HEK293 (cell line): ENCODE measurements at regions not wholly inside any gene's neighbourhood (a gene's known extent, or its start where the extent isn't known, plus 50 kb on each side); places are given as distances from the start of the nearest gene placed in this dataset.

ENCODE experiments used
- KLF8 ChIP-seq: fragments of 450-650 bp; formaldehyde crosslinking; IDR thresholded peaks from 2 replicates; pipeline ENCODE4 v1.5.1; 2016; ENCODE audit warnings: missing biosample characterization, missing genetic modification characterization
- REPIN1 ChIP-seq: fragments of 450-650 bp; formaldehyde crosslinking; IDR thresholded peaks from 2 replicates; pipeline ENCODE4 v1.5.1; 2017; ENCODE audit warnings: missing biosample characterization, missing genetic modification characterization, low read depth
- SCRT2 ChIP-seq: fragments of 450-650 bp; formaldehyde crosslinking; IDR thresholded peaks from 2 replicates; pipeline ENCODE4 v1.5.1; 2016; ENCODE audit warnings: missing biosample characterization, missing genetic modification characterization
- SP2 ChIP-seq: fragments of 450-650 bp; formaldehyde crosslinking; IDR thresholded peaks from 2 replicates; pipeline ENCODE4 v1.5.1; 2016; ENCODE audit warnings: missing biosample characterization, missing genetic modification characterization
- SP3 ChIP-seq: fragments of 450-650 bp; formaldehyde crosslinking; IDR thresholded peaks from 2 replicates; pipeline ENCODE4 v1.5.1; 2016; ENCODE audit warnings: missing biosample characterization, missing genetic modification characterization
- ZBTB21 ChIP-seq: fragments of 450-650 bp; formaldehyde crosslinking; IDR thresholded peaks from 2 replicates; pipeline ENCODE4 v1.5.1; 2017; ENCODE audit warnings: missing biosample characterization, missing genetic modification characterization
- ZFP41 ChIP-seq: fragments of 450-650 bp; formaldehyde crosslinking; IDR thresholded peaks from 2 replicates; pipeline ENCODE4 v1.5.1; 2016; ENCODE audit warnings: missing biosample characterization, missing genetic modification characterization, borderline replicate concordance
- ZNF2 ChIP-seq: fragments of 450-650 bp; formaldehyde crosslinking; IDR thresholded peaks from 2 replicates; pipeline ENCODE4 v1.5.1; 2016; ENCODE audit warnings: missing biosample characterization, missing genetic modification characterization
- ZNF274 ChIP-seq, 2 experiments: fragments of 200-500 bp in 1 of 2; fragments of 450-650 bp in 1 of 2; sonication (Bioruptor generic) in 1 of 2; formaldehyde crosslinking in 1 of 2; IDR thresholded peaks; 2 replicates each; pipeline versions ENCODE4 v1.5.1 to v1.6.1; 2014 to 2016; ENCODE audit warnings: borderline replicate concordance in 1 of 2, inconsistent platforms in 1 of 2, low read length in 1 of 2, missing biosample characterization in 1 of 2, missing genetic modification characterization in 1 of 2
- ZNF311 ChIP-seq: fragments of 450-650 bp; formaldehyde crosslinking; IDR thresholded peaks from 2 replicates; pipeline ENCODE4 v1.5.1; 2017; ENCODE audit warnings: missing biosample characterization, missing genetic modification characterization, borderline replicate concordance
- ZNF335 ChIP-seq: fragments of 450-650 bp; formaldehyde crosslinking; conservative IDR thresholded peaks from 2 replicates; pipeline ENCODE4 v1.5.1; 2016; ENCODE audit warnings: missing biosample characterization, missing genetic modification characterization
- ZNF510 ChIP-seq: fragments of 450-650 bp; formaldehyde crosslinking; IDR thresholded peaks from 2 replicates; pipeline ENCODE4 v1.5.1; 2018; ENCODE audit warnings: mild to moderate bottlenecking, missing genetic modification characterization, missing biosample characterization; ENCODE audit not compliant: insufficient replicate concordance
- ZNF549 ChIP-seq: fragments of 450-650 bp; IDR thresholded peaks from 2 replicates; pipeline ENCODE4 v1.5.1; 2018; ENCODE audit warnings: missing biosample characterization, missing genetic modification characterization, mild to moderate bottlenecking, inconsistent platforms, moderate library complexity
- ZNF580 ChIP-seq: fragments of 450-650 bp; formaldehyde crosslinking; IDR thresholded peaks from 2 replicates; pipeline ENCODE4 v1.5.1; 2016; ENCODE audit warnings: missing biosample characterization, missing genetic modification characterization
- ZNF658 ChIP-seq: fragments of 450-650 bp; formaldehyde crosslinking; IDR thresholded peaks from 2 replicates; pipeline ENCODE4; 2016; ENCODE audit warnings: missing biosample characterization, missing genetic modification characterization
- ZNF677 ChIP-seq: fragments of 450-650 bp; IDR thresholded peaks from 2 replicates; pipeline ENCODE4 v1.5.0; 2018; ENCODE audit warnings: missing biosample characterization, mild to moderate bottlenecking, missing genetic modification characterization, moderate library complexity
- ZNF76 ChIP-seq: fragments of 450-650 bp; formaldehyde crosslinking; IDR thresholded peaks from 2 replicates; pipeline ENCODE4; 2016; ENCODE audit warnings: low read depth, missing biosample characterization, missing genetic modification characterization, borderline replicate concordance
- ZXDB ChIP-seq: fragments of 450-650 bp; formaldehyde crosslinking; IDR thresholded peaks from 2 replicates; pipeline ENCODE4 v1.5.1; 2016; ENCODE audit warnings: missing biosample characterization, missing genetic modification characterization
- TF ChIP-seq, protein P1 (sequence below): IDR thresholded peaks from 2 replicates; pipeline ENCODE4 v1.6.1; 2011; ENCODE audit warnings: mild to moderate bottlenecking, low read depth, low read length, borderline replicate concordance
- TF ChIP-seq, protein P2 (sequence below): fragments of 450-650 bp; formaldehyde crosslinking; IDR thresholded peaks from 2 replicates; pipeline ENCODE4 v1.5.1; 2017; ENCODE audit warnings: missing biosample characterization, missing genetic modification characterization
- TF ChIP-seq, protein P3 (sequence below): fragments of 450-650 bp; formaldehyde crosslinking; IDR thresholded peaks from 2 replicates; pipeline ENCODE4 v1.5.1; 2017; ENCODE audit warnings: missing biosample characterization, missing genetic modification characterization
- TF ChIP-seq, protein P4 (sequence below): fragments of 450-650 bp; formaldehyde crosslinking; conservative IDR thresholded peaks from 2 replicates; pipeline ENCODE4 v1.5.1; 2016; ENCODE audit warnings: low read depth, missing biosample characterization, missing genetic modification characterization

DNA sequence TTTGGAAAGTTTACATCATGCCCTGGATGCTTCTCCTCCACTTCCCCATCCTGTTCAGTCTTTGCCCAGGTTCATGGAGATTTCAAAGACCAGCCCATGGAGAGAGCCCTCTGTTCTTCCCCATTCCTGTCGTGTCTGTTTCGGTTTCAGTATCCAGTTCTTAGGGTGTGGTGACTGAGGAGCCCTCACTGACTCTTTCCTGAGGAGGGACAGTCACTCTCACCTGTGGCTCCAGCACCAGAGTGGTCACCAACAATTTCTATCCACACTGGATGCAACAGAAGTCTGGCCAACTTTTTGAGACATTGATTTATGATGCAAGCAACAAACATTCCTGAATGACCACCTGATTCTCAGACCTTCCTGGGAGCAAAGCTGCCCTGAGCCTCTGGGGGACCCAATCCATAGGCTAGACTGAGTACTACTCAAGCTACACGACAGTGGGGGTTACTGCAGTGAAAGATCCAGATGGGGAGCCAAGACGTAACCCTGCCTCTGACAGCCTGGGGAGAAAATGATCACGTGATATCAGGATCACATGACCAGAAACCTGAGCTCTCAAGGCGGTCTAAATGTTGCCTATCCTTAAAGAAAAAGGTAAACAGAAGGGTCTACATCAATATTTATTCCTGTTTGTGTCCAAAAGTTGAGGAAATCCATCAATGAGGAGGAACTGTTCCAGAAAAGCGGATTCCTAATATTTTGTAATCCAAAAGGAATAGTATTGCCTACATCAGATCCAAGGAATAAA, 76.2 kb upstream of the VPREB1 start (continued):
- no peak for TF ChIP-seq ZNF274 (IDR thresholded peaks at IDR 0.05; ENCODE audit: low read length)
- TF ChIP-seq ZNF274 (tag by site-specific recombination; IDR thresholded peaks at IDR 0.05; ENCODE audit: borderline replicate concordance), result no peak
- no peak for TF ChIP-seq ZNF677 (tag by site-specific recombination)
- TF ChIP-seq, protein P1, sequence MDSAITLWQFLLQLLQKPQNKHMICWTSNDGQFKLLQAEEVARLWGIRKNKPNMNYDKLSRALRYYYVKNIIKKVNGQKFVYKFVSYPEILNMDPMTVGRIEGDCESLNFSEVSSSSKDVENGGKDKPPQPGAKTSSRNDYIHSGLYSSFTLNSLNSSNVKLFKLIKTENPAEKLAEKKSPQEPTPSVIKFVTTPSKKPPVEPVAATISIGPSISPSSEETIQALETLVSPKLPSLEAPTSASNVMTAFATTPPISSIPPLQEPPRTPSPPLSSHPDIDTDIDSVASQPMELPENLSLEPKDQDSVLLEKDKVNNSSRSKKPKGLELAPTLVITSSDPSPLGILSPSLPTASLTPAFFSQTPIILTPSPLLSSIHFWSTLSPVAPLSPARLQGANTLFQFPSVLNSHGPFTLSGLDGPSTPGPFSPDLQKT, result no peak
- TF ChIP-seq ZNF76 (tag by site-specific recombination), result no peak
- TF ChIP-seq, protein P2, sequence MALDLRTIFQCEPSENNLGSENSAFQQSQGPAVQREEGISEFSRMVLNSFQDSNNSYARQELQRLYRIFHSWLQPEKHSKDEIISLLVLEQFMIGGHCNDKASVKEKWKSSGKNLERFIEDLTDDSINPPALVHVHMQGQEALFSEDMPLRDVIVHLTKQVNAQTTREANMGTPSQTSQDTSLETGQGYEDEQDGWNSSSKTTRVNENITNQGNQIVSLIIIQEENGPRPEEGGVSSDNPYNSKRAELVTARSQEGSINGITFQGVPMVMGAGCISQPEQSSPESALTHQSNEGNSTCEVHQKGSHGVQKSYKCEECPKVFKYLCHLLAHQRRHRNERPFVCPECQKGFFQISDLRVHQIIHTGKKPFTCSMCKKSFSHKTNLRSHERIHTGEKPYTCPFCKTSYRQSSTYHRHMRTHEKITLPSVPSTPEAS (tag by site-specific recombination), result no peak
- peak; percentile 36; the same call in 1 of the 2 replicates for TF ChIP-seq ZBTB21 (tag by site-specific recombination)
- TF ChIP-seq ZNF658, result no peak
- TF ChIP-seq, protein P3, sequence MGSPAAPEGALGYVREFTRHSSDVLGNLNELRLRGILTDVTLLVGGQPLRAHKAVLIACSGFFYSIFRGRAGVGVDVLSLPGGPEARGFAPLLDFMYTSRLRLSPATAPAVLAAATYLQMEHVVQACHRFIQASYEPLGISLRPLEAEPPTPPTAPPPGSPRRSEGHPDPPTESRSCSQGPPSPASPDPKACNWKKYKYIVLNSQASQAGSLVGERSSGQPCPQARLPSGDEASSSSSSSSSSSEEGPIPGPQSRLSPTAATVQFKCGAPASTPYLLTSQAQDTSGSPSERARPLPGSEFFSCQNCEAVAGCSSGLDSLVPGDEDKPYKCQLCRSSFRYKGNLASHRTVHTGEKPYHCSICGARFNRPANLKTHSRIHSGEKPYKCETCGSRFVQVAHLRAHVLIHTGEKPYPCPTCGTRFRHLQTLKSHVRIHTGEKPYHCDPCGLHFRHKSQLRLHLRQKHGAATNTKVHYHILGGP (tag by site-specific recombination), result no peak
- TF ChIP-seq ZNF311, result no peak
- TF ChIP-seq ZNF580 (tag by site-specific recombination), result peak; percentile 83; the same call in 1 of the 2 replicates
- TF ChIP-seq ZNF2, result no peak
- TF ChIP-seq ZNF510, result no peak
- 0 out of 2 replicates have a peak, but pooled peaks have one; percentile 23 for TF ChIP-seq SP2 (tag by site-specific recombination)
- TF ChIP-seq KLF8 (tag by site-specific recombination), result peak; percentile 46; the same call in 1 of the 2 replicates
- peak; percentile 53; the same call in 1 of the 2 replicates for TF ChIP-seq ZXDB (tag by site-specific recombination)
- TF ChIP-seq, protein P4, sequence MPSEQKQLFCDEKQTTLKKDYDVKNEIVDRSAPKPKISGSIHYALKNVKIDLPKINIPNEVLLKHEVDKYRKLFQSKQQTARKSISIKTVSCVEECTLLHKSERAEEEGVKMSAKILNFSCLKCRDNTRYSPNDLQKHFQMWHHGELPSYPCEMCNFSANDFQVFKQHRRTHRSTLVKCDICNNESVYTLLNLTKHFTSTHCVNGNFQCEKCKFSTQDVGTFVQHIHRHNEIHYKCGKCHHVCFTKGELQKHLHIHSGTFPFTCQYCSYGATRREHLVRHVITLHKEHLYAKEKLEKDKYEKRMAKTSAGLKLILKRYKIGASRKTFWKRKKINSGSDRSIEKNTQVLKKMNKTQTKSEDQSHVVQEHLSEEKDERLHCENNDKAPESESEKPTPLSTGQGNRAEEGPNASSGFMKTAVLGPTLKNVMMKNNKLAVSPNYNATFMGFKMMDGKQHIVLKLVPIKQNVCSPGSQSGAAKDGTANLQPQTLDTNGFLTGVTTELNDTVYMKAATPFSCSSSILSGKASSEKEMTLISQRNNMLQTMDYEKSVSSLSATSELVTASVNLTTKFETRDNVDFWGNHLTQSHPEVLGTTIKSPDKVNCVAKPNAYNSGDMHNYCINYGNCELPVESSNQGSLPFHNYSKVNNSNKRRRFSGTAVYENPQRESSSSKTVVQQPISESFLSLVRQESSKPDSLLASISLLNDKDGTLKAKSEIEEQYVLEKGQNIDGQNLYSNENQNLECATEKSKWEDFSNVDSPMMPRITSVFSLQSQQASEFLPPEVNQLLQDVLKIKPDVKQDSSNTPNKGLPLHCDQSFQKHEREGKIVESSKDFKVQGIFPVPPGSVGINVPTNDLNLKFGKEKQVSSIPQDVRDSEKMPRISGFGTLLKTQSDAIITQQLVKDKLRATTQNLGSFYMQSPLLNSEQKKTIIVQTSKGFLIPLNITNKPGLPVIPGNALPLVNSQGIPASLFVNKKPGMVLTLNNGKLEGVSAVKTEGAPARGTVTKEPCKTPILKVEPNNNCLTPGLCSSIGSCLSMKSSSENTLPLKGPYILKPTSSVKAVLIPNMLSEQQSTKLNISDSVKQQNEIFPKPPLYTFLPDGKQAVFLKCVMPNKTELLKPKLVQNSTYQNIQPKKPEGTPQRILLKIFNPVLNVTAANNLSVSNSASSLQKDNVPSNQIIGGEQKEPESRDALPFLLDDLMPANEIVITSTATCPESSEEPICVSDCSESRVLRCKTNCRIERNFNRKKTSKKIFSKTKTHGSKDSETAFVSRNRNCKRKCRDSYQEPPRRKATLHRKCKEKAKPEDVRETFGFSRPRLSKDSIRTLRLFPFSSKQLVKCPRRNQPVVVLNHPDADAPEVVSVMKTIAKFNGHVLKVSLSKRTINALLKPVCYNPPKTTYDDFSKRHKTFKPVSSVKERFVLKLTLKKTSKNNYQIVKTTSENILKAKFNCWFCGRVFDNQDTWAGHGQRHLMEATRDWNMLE (tag by site-specific recombination), result peak; percentile 69
- peak; percentile 37; the same call in 1 of the 2 replicates for TF ChIP-seq SCRT2 (tag by site-specific recombination)
- peak; percentile 49 for TF ChIP-seq SP3 (tag by site-specific recombination)
- TF ChIP-seq ZNF335 (tag by site-specific recombination), result peak; percentile 34; the same call in 1 of the 2 replicates
- no peak for TF ChIP-seq ZFP41
- TF ChIP-seq ZNF549 (tag by site-specific recombination), result no peak
- TF ChIP-seq REPIN1 (tag by site-specific recombination), result no peak
